ENCODE measurements at regions not wholly inside any gene's neighbourhood (a gene's known extent, or its start where the extent isn't known, plus 50 kb on each side); places are given as distances from the start of the nearest gene placed in this dataset.

GRCh38 chr21:28783641-28784185, 209.0 kb downstream of the LTN1 start:
- TF ChIP-seq, protein P1, sequence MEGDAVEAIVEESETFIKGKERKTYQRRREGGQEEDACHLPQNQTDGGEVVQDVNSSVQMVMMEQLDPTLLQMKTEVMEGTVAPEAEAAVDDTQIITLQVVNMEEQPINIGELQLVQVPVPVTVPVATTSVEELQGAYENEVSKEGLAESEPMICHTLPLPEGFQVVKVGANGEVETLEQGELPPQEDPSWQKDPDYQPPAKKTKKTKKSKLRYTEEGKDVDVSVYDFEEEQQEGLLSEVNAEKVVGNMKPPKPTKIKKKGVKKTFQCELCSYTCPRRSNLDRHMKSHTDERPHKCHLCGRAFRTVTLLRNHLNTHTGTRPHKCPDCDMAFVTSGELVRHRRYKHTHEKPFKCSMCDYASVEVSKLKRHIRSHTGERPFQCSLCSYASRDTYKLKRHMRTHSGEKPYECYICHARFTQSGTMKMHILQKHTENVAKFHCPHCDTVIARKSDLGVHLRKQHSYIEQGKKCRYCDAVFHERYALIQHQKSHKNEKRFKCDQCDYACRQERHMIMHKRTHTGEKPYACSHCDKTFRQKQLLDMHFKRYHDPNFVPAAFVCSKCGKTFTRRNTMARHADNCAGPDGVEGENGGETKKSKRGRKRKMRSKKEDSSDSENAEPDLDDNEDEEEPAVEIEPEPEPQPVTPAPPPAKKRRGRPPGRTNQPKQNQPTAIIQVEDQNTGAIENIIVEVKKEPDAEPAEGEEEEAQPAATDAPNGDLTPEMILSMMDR (IDR thresholded peaks at IDR 0.05; ENCODE audit: insufficient read depth, low read length, missing control alignments): no peak
- DNase-seq (ENCODE audit: low read depth, low spot score): no peak
- H3K4me3 ChIP-seq (ENCODE audit: low read depth, low read length): no peak overlapping the region
- ChIA-PET POLR2A (interaction anchor here (0.7 kb wide), 1 partner anchor 714 kb away, joined by 3 read pairs; no protein-coding TSS in a partner anchor), CTCF (interaction anchor here (1.9 kb wide), 1 partner anchor 14 kb away, joined by 5 read pairs; no protein-coding TSS in a partner anchor)

DNA sequence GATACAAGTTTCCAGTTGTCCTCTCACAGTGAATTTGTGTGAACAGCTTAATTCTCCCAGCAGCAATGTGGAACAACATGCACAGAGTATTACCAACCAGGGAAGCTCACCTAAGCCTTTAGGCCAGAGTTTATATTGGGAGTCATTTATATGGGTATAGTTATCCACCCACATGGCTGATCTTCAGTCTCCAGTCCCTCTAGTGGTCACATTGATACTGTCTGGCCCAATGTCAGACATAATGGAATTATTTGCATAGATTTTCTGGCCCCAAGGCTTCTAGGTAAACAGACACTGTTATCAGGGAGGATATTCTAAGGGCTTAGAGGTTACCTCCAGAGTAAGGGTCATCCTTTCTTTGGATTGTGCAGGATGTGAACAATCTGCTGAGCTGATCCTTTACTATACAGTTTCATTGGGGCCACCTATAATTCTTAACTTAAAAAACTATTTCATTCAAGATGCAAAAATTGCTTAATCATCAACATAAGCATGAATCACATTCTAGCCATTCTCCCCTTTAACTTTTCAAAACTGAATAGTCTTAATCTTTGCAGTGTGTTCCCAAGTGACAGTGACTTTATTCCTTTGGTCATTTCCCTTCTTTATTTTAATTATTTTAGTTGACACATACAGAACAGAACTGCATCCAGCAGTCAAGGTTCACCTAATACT, 210.9 kb downstream of the LTN1 start:
- ChIA-PET CTCF (interaction anchor here (0.6 to 2.5 kb wide), 15 partner anchors 9 to 1933 kb away, joined by 3 to 14 read pairs (median 3); no protein-coding TSS in a partner anchor), POLR2A (no interaction called here)
- no peak for DNase-seq (ENCODE audit: low read depth, low spot score)
- TF ChIP-seq, protein P1 (IDR thresholded peaks at IDR 0.05; ENCODE audit: insufficient read depth, low read length, missing control alignments): peak; percentile 59
- no peak overlapping the region for H3K4me3 ChIP-seq (ENCODE audit: low read depth, low read length)

GRCh38 chr21:28779914-28780313, 212.8 kb downstream of the LTN1 start:
- no peak for DNase-seq (ENCODE audit: low read depth, low spot score)
- POLR2A ChIA-PET: no interaction called here
- CTCF ChIA-PET: interaction anchor here (1.0 to 2.4 kb wide), 5 partner anchors 12 to 1076 kb away, joined by 3 to 12 read pairs (median 7); no protein-coding TSS in a partner anchor
- TF ChIP-seq, protein P1 (IDR thresholded peaks at IDR 0.05; ENCODE audit: insufficient read depth, low read length, missing control alignments): no peak
- H3K4me3 ChIP-seq (ENCODE audit: low read depth, low read length): no peak overlapping the region

GRCh38 chr21:28776251-28776650, 216.4 kb downstream of the LTN1 start:
- DNase-seq (ENCODE audit: low read depth, low spot score): peak; percentile 71
- POLR2A ChIA-PET: no interaction called here
- CTCF ChIA-PET: interaction anchor here (1.4 kb wide), 1 partner anchor 30 kb away, joined by 4 read pairs; no protein-coding TSS in a partner anchor
- H3K4me3 ChIP-seq (ENCODE audit: low read depth, low read length): no peak overlapping the region
- TF ChIP-seq, protein P1 (IDR thresholded peaks at IDR 0.05; ENCODE audit: insufficient read depth, low read length, missing control alignments): no peak

- no peak overlapping the region for H3K4me3 ChIP-seq (ENCODE audit: low read depth, low read length)
- no peak for DNase-seq (ENCODE audit: low read depth, low spot score)
- TF ChIP-seq, protein P1 (IDR thresholded peaks at IDR 0.05; ENCODE audit: insufficient read depth, low read length, missing control alignments): no peak
- POLR2A ChIA-PET: no interaction called here
- CTCF ChIA-PET: interaction anchor here (1.4 kb wide), 1 partner anchor 29 kb away, joined by 4 read pairs; no protein-coding TSS in a partner anchor
Observed at GRCh38 chr21:28775071-28775470, 217.6 kb downstream of the LTN1 start.

DNA sequence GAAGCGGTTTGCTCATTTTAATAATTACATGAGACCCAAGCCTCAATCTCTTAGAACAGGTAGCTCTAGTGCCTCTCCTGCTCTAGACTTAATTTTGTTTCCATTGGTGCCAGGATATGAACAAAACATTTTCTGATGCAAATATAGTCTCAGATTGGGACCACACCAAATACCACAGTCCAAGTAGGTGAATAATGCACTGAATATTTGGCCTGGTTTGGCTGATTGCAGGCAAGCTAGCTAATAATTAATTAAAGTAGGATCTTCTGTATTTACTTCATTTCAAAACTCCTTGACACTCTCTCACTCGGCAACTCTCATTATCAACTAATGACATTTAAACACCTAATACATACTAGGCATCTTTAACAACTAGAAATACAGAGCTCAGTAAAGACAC, 219.6 kb downstream of the LTN1 start:
- TF ChIP-seq, protein P1 (IDR thresholded peaks at IDR 0.05; ENCODE audit: insufficient read depth, low read length, missing control alignments): no peak
- H3K4me3 ChIP-seq (ENCODE audit: low read depth, low read length): no peak overlapping the region
- CTCF ChIA-PET: interaction anchor here (0.8 to 2.8 kb wide), 3 partner anchors 8 to 28 kb away, joined by 3 to 14 read pairs (median 11); no protein-coding TSS in a partner anchor
- POLR2A ChIA-PET: interaction anchor here (0.6 kb wide), 1 partner anchor 28 kb away, joined by 3 read pairs; no protein-coding TSS in a partner anchor
- DNase-seq (ENCODE audit: low read depth, low spot score): no peak

Data from AG04449 (cell line).